Spleen (tissue), 11 donors: ENCODE measurements at regions not wholly inside any gene's neighbourhood (a gene's known extent, or its start where the extent isn't known, plus 50 kb on each side); places are given as distances from the start of the nearest gene placed in this dataset.

Experiments used
- DNase-seq: peaks from one replicate; pipeline ENCODE4 v3.0.0-alpha.2; 2020
- H3K27ac ChIP-seq, 8 donors: fragments of 200-600 bp; sonication (generic) in 7 of 8; 1 replicate in 4 of 8; 2 replicates in 4 of 8; pipeline versions ENCODE4 v1.5.0 to v1.8.0; 2016 to 2021; ENCODE audit warnings: inconsistent platforms in 4 of 8, mild to moderate bottlenecking in 4 of 8, moderate library complexity in 1 of 8
- H3K27me3 ChIP-seq, 7 donors: fragments of 200-600 bp; sonication (generic) in 6 of 7; replicated peaks in 1 of 7; 1 replicate in 4 of 7; 2 replicates in 3 of 7; pipeline versions ENCODE4 v1.5.0 to v1.8.0; 2016 to 2021; ENCODE audit warnings: inconsistent platforms in 3 of 7, mild to moderate bottlenecking in 1 of 7
- H3K36me3 ChIP-seq, 6 donors: fragments of 200-600 bp; sonication (generic) in 5 of 6; 1 replicate in 4 of 6; 2 replicates in 2 of 6; pipeline versions ENCODE4 v1.5.0 to v1.8.0; 2016 to 2021; ENCODE audit warnings: inconsistent platforms in 2 of 6
- H3K4me1 ChIP-seq, 6 donors: fragments of 200-600 bp; sonication (generic) in 5 of 6; 1 replicate in 3 of 6; 2 replicates in 3 of 6; pipeline versions ENCODE4 v1.5.0 to v1.8.0; 2016 to 2021; ENCODE audit warnings: inconsistent platforms in 3 of 6
- H3K4me3 ChIP-seq, 8 donors: fragments of 200-600 bp; sonication (generic) in 7 of 8; 1 replicate in 4 of 8; 2 replicates in 4 of 8; pipeline versions ENCODE4 v1.5.0 to v1.8.0; 2016 to 2021; ENCODE audit warnings: inconsistent platforms in 4 of 8, mild to moderate bottlenecking in 4 of 8, moderate library complexity in 2 of 8
- H3K9me3 ChIP-seq, 8 donors: fragments of 200-600 bp; sonication (generic) in 7 of 8; 1 replicate in 4 of 8; 2 replicates in 4 of 8; pipeline versions ENCODE4 v1.5.0 to v1.8.0; 2016 to 2021; ENCODE audit warnings: inconsistent platforms in 4 of 8
- POLR2A ChIP-seq, 3 donors: fragments of 450-650 bp; IDR thresholded peaks; one replicate each; pipeline ENCODE4 v1.5.1; 2017; ENCODE audit warnings: antibody characterized with exemption in 3 of 3, mild to moderate bottlenecking in 1 of 3
- POLR2AphosphoS5 ChIP-seq, 3 donors: sonication (generic); formaldehyde crosslinking; IDR thresholded peaks; one replicate each; pipeline ENCODE4 v1.5.1; 2017; ENCODE audit warnings: antibody characterized with exemption in 3 of 3
- WGBS, 5 donors: extraction: QIAGEN DNeasy Blood & Tissue Kit in 3 of 5; methylation state at CpG; one replicate each; pipeline versions ENCODE4 v1.1.5 to v1.1.7; 2013 to 2018; 5-methylcytosine and 5-hydroxymethylcytosine counted together
- intact Hi-C: fragments of 100-400 bp; cut with DNase I; formaldehyde crosslinking; loops from one replicate; pipeline ENCODE4 v1.15.0; 2023; ENCODE audit warnings: low total_unique reads
- TF ChIP-seq, protein P1 (sequence below), 11 experiments: fragments of 200-600 bp in 7 of 11; fragments of 450-650 bp in 4 of 11; sonication (generic) in 4 of 11; IDR thresholded peaks in 8 of 11; conservative IDR thresholded peaks in 3 of 11; 1 replicate in 7 of 11; 2 replicates in 4 of 11; pipeline versions ENCODE4 v1.4.0 to v1.8.0; 2016 to 2021; ENCODE audit warnings: antibody characterized with exemption in 11 of 11, inconsistent platforms in 4 of 11, mild to moderate bottlenecking in 1 of 11
- donor health status: healthy with polysubstance abuse.
- donor health status: DM: no; HTN: no; CAD: no; lungs with moderate emphysema.
- donor health status: DM: no; HTN: no; CAD: no.
- donor health status: Bipolar disorder and iron deficiency.
- donor health status: healthy.
- donor health status: DM: no; HTN: no; CAD: no.
- donor health status: DM: yes; HTN: yes; CAD: no.

DNA sequence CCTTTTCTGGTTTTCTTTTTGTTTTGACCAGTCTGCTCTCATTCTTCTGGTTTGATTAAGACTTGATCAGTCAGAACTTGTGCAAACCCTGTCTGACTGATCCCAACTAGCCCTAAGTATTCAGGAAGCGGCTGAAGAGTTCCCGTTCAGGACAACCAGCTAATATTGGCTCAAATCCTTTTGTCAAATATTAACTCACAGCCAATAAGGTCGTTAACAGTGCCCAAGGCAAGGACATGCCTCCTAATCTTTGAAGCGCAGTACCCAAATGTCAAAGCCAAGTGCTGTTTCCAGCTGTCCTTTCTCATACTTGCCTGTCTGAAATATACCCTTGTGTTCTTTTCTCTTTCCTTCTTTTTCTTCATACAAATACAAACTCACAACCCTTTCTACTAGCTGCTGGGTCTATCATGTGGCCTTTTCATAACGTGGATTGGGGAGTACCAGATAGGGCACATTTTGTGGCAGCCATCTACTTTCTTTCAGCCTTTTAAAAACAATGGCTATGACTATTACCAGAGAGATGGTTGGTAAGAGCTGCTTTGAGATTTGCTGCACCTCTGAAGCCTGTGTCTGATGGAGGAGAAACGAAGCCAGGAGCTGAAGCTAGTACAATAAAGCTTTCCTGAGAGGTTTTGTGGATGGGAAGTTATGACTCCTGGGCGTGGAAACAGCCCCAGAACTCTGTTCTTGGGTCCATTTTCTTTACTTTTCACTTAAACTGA lies 266.4 kb upstream of the ZNF608 start:
- WGBS, 5 donors, result 63 to 75% (median 70%) methylated on average over 7 of the region's 7 CpGs
- DNase-seq, result no peak
- Histone ChIP-seq H3K4me3 (no peak overlapping the region), H3K36me3 (no peaks in the 10 kb centered on the region), H3K27me3 (no peaks in the 10 kb centered on the region), H3K9me3 (no peaks in the 10 kb centered on the region), H3K4me1 (peaks cover 0 to 5% (median 0%) of the 10 kb centered on the region in 6 donors), H3K27ac (no peak overlapping the region)
- TF ChIP-seq, protein P1, sequence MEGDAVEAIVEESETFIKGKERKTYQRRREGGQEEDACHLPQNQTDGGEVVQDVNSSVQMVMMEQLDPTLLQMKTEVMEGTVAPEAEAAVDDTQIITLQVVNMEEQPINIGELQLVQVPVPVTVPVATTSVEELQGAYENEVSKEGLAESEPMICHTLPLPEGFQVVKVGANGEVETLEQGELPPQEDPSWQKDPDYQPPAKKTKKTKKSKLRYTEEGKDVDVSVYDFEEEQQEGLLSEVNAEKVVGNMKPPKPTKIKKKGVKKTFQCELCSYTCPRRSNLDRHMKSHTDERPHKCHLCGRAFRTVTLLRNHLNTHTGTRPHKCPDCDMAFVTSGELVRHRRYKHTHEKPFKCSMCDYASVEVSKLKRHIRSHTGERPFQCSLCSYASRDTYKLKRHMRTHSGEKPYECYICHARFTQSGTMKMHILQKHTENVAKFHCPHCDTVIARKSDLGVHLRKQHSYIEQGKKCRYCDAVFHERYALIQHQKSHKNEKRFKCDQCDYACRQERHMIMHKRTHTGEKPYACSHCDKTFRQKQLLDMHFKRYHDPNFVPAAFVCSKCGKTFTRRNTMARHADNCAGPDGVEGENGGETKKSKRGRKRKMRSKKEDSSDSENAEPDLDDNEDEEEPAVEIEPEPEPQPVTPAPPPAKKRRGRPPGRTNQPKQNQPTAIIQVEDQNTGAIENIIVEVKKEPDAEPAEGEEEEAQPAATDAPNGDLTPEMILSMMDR (IDR thresholded peaks at IDR 0.05 in 8 of 11, conservative IDR thresholded peaks at IDR 0.05 in 3 of 11), result no peak
- no peak for TF ChIP-seq POLR2A (IDR thresholded peaks at IDR 0.05)
- intact Hi-C loops, result no loop called here

DNA sequence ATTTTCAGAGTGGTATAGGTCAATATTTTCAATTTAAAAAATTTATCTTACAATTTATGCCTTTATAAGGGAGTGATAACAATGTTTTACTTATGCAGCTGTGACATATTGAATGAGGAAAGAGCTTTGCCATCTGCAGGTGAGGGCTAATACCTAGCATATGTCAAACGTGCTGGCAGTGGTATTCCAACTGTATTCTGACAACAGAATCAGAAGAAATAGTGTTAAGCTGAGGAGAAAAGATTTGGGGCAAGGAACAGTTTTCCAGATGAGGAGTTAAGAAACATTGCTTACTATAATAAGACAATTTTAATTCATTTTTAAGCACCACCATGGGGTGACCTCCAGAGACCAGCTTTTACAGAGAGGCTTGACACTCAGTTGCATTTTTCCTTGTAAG lies 267.8 kb upstream of the ZNF608 start:
- intact Hi-C loops, result no loop called here
- WGBS, 5 donors, result 58 to 70% (median 70%) methylated on average over 1 of the region's 1 CpG

DNA sequence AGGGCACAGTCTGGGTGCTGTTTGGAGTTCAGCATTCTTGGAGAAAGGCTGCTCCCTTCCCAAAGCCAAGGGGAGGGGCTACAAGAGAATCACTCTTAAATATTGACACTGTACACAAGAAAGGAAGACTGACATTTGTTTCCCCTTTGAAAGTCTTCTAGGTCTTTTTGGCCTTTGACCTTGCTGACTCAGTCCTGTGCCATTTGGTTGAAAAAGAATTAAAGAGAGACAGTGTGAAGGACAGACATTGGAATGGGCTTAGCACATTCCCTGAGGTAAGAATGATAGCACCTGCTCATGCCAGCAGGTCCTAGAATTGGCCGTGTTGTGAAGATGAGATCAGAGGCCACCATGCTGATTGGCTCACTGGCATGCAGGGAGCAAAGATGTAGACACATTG lies 271.4 kb upstream of the ZNF608 start:
- 87 to 100% (median 89%) methylated on average over 1 of the region's 1 CpG for WGBS, 5 donors
- H3K27me3 ChIP-seq, result no peaks in the 10 kb centered on the region
- TF ChIP-seq POLR2AphosphoS5 (IDR thresholded peaks at IDR 0.05) (no peak), POLR2A (IDR thresholded peaks at IDR 0.05) (no peak)
- TF ChIP-seq, protein P1 (IDR thresholded peaks at IDR 0.05 in 8 of 11, conservative IDR thresholded peaks at IDR 0.05 in 3 of 11), result no peak
- no peak overlapping the region for H3K4me3 ChIP-seq
- H3K9me3 ChIP-seq, result no peaks in the 10 kb centered on the region
- no peak for DNase-seq
- no peak overlapping the region for H3K27ac ChIP-seq
- H3K4me1 ChIP-seq, result peaks cover 0 to 4% (median 0%) of the 10 kb centered on the region in 6 donors
- intact Hi-C loops, result no loop called here
- H3K36me3 ChIP-seq, result no peaks in the 10 kb centered on the region

More for the DNA sequence above, 267.8 kb upstream of the ZNF608 start:
- Histone ChIP-seq H3K36me3 (no peaks in the 10 kb centered on the region), H3K27ac (no peak overlapping the region), H3K4me1 (peaks cover 0 to 5% (median 0%) of the 10 kb centered on the region in 6 donors), H3K27me3 (no peaks in the 10 kb centered on the region), H3K9me3 (no peaks in the 10 kb centered on the region), H3K4me3 (no peak overlapping the region)
- no peak for DNase-seq
- TF ChIP-seq, protein P1 (IDR thresholded peaks at IDR 0.05 in 8 of 11, conservative IDR thresholded peaks at IDR 0.05 in 3 of 11), result no peak

DNA sequence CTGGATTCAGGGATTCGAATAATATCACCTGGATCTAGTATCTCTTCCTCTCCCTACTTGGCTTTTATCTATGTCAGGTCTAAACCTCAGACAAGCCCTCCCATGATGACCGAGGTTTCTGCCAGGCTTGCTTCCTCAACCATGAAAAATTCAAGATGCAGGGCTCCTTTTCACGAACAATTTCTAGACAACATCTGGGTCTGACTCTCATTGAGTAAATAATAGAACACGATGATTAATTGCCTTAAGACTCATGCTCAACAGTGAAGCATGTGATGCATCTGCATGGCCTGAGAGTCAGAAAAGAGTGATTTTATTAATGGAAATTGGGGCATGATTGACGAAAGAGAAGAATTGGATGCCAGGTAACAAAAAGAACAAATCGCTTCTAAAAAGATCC lies 277.2 kb upstream of the ZNF608 start:
- Histone ChIP-seq H3K36me3 (no peaks in the 10 kb centered on the region), H3K4me1 (no peaks in the 10 kb centered on the region), H3K27ac (no peak overlapping the region), H3K4me3 (no peak overlapping the region), H3K27me3 (no peaks in the 10 kb centered on the region), H3K9me3 (no peaks in the 10 kb centered on the region)
- intact Hi-C loops, result no loop called here
- no peak for DNase-seq
- TF ChIP-seq POLR2AphosphoS5 (IDR thresholded peaks at IDR 0.05) (no peak), POLR2A (IDR thresholded peaks at IDR 0.05) (no peak)
- TF ChIP-seq, protein P1 (IDR thresholded peaks at IDR 0.05 in 8 of 11, conservative IDR thresholded peaks at IDR 0.05 in 3 of 11), result no peak
- 71 to 86% (median 79%) methylated on average over 6 of the region's 6 CpGs for WGBS, 5 donors
